HEK293 (cell line): ENCODE measurements at regions not wholly inside any gene's neighbourhood (a gene's known extent, or its start where the extent isn't known, plus 50 kb on each side); places are given as distances from the start of the nearest gene placed in this dataset.

Experiments
- CTCF ChIP-seq: fragments of 450-650 bp; formaldehyde crosslinking; IDR thresholded peaks from 2 replicates; pipeline ENCODE4 v1.5.1; 2016; ENCODE audit warnings: missing biosample characterization, missing genetic modification characterization
- ZNF138 ChIP-seq: fragments of 450-650 bp; formaldehyde crosslinking; IDR thresholded peaks from 2 replicates; pipeline ENCODE4 v1.5.1; 2016; ENCODE audit warnings: missing biosample characterization, missing genetic modification characterization, borderline replicate concordance

DNA sequence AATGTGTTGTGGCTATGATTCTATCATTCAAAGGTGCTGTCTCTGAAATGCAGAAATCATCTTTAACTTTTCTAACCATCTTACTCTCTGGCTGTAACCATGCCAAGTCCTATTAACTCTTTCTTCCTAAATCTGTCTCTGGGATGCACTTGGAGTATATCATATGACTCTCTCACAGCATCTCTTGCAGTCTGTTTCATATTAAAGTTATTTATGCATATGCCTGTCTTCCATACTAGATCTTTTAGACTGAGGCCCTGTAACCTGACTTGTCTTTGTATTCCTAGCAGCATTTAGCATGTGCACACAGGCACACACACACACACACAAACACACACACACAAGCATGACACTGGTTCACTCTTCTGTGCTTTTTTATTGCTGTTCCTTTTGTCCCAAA lies 320.6 kb downstream of the ETAA1 start:
- no peak for TF ChIP-seq CTCF (tag by site-specific recombination)
- no peak for TF ChIP-seq ZNF138 (tag by site-specific recombination)
